GM18909 (cell line): ENCODE measurements at regions not wholly inside any gene's neighbourhood (a gene's known extent, or its start where the extent isn't known, plus 50 kb on each side); places are given as distances from the start of the nearest gene placed in this dataset.

Experiments used
- ATAC-seq: cut with Tn5 transposase; IDR thresholded peaks from one replicate; pipeline ENCODE4 v1.9.1; 2021; ENCODE audit warnings: mild to moderate bottlenecking; ENCODE audit not compliant: unreplicated experiment, poor library complexity

GRCh38 chr17:33981711-33982601 lies 273.1 kb upstream of the CCL2 start:
- no peak for ATAC-seq

GRCh38 chr17:33982909-33983308 lies 272.2 kb upstream of the CCL2 start:
- no peak for ATAC-seq

GRCh38 chr17:33983824-33984574 lies 271.1 kb upstream of the CCL2 start:
- no peak for ATAC-seq

- no peak for ATAC-seq
Measured at GRCh38 chr17:33986088-33986487, 269.0 kb upstream of the CCL2 start.

- ATAC-seq: no peak
Measured at GRCh38 chr17:33986566-33986965, 268.5 kb upstream of the CCL2 start.

- no peak for ATAC-seq
Measured at GRCh38 chr17:33987162-33987561, 267.9 kb upstream of the CCL2 start.

- ATAC-seq: no peak
Measured at GRCh38 chr17:33989361-33990148, 265.5 kb upstream of the CCL2 start.

- ATAC-seq: no peak
Measured at GRCh38 chr17:33990943-33991706, 264.0 kb upstream of the CCL2 start.

GRCh38 chr17:33992113-33992512 lies 263.0 kb upstream of the CCL2 start:
- ATAC-seq: no peak

- no peak for ATAC-seq
Measured at GRCh38 chr17:34000639-34001038, 254.4 kb upstream of the CCL2 start.

GRCh38 chr17:34001246-34001645 lies 253.8 kb upstream of the CCL2 start:
- ATAC-seq: no peak

GRCh38 chr17:34006126-34006525 lies 249.0 kb upstream of the CCL2 start:
- no peak for ATAC-seq

- ATAC-seq: no peak
Measured at GRCh38 chr17:34008125-34008524, 247.0 kb upstream of the CCL2 start.

- no peak for ATAC-seq
Measured at GRCh38 chr17:34009912-34010311, 245.2 kb upstream of the CCL2 start.

GRCh38 chr17:34010534-34010933 lies 244.6 kb upstream of the CCL2 start:
- no peak for ATAC-seq

- no peak for ATAC-seq
Measured at GRCh38 chr17:34011599-34011998, 243.5 kb upstream of the CCL2 start.

- no peak for ATAC-seq
Measured at GRCh38 chr17:34012709-34013375, 242.2 kb upstream of the CCL2 start.

- ATAC-seq: no peak
Measured at GRCh38 chr17:34015253-34015652, 239.8 kb upstream of the CCL2 start.

GRCh38 chr17:34024386-34024785 lies 230.7 kb upstream of the CCL2 start:
- no peak for ATAC-seq
